Pancreas (tissue), 10 donors: ENCODE measurements at regions not wholly inside any gene's neighbourhood (a gene's known extent, or its start where the extent isn't known, plus 50 kb on each side); places are given as distances from the start of the nearest gene placed in this dataset.

Source experiments
- ATAC-seq, 4 donors: fragments of 200-7000 bp; cut with Tn5 transposase; one replicate each; pipeline versions ENCODE4 v1.8.0 to v1.9.1; 2020; ENCODE audit warnings: mild to moderate bottlenecking in 4 of 4, moderate library complexity in 4 of 4
- DNase-seq, 6 donors: peaks; one replicate each; pipeline ENCODE4 v3.0.0-alpha.2; 2020
- FAIRE-seq: peaks from 2 replicates; lab custom pipeline; 2012; peaks lifted over from hg19 to GRCh38; lab: Jason Lieb, UNC
- H3K27ac ChIP-seq, 4 donors: fragments of 200-600 bp; sonication (generic); 1 replicate in 3 of 4; 2 replicates in 1 of 4; pipeline versions ENCODE4 v1.5.0 to v1.8.0; 2020
- H3K27me3 ChIP-seq, 4 donors: fragments of 200-600 bp; one replicate each; pipeline ENCODE4 v1.8.0; 2021
- H3K36me3 ChIP-seq, 3 donors: fragments of 200-600 bp; sonication (generic) in 1 of 3; one replicate each; pipeline versions ENCODE4 v1.5.0 to v1.8.0; 2020 to 2021
- H3K4me1 ChIP-seq, 3 donors: fragments of 200-600 bp; one replicate each; pipeline ENCODE4 v1.8.0; 2021
- H3K4me3 ChIP-seq, 4 donors: fragments of 200-600 bp; sonication (generic) in 2 of 4; one replicate each; pipeline versions ENCODE4 v1.5.0 to v1.8.0; 2020 to 2021
- H3K9me3 ChIP-seq, 4 donors: fragments of 200-600 bp; one replicate each; pipeline ENCODE4 v1.8.0; 2021
- WGBS, 2 donors: extraction: QIAGEN DNeasy Blood & Tissue Kit; methylation state at CpG; one replicate each; pipeline ENCODE4 v1.1.7; 2013; 5-methylcytosine and 5-hydroxymethylcytosine counted together
- intact Hi-C, 3 donors: fragments of 100-400 bp; cut with DNase I; formaldehyde crosslinking; loops; one replicate each; pipeline versions ENCODE4 v1.11.1 to v1.14.2; 2022
- TF ChIP-seq, protein P1 (sequence below), 4 donors: fragments of 200-600 bp; sonication (generic) in 3 of 4; IDR thresholded peaks; one replicate each; pipeline versions ENCODE4 v1.5.0 to v1.8.0; 2021; ENCODE audit warnings: antibody characterized with exemption in 4 of 4
- donor health status: healthy with polysubstance abuse.
- donor health status: DM: no; HTN: no; CAD: no; lungs with moderate emphysema.
- donor health status: DM: no; HTN: no; CAD: no.
- donor health status: control.
- donor health status: control.
- donor health status: Bipolar disorder and iron deficiency.
- donor health status: DM: yes; HTN: yes; CAD: no.
- donor health status: DM: no; HTN: no; CAD: no.
- donor health status: DM: no; HTN: no; CAD: no.
- donor health status: DM: yes; HTN: yes; CAD: no.

DNA sequence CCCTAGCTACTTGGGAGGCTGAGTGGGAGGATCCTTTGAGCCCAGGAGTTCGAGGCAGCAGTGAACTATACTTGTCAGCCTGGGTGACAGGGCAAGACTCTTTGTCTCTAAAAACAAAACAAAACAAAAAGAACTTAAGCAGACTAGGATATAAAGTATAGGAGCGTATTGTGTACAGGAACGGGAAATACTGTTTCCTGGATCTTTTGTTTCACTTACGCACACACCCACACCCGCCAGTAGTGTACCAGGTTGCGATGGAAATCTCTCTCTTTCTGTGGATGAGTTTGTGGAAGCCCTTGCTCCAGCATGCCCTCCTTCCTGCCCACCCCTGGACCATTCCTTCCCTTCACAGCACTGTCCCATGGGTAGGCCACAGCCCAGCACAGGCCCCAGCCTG, 136.3 kb downstream of the RPIA start:
- Histone ChIP-seq H3K4me3 (no peak overlapping the region), H3K27me3 (no peaks in the 10 kb centered on the region), H3K9me3 (no peaks in the 10 kb centered on the region), H3K27ac (no peak overlapping the region), H3K36me3 (no peaks in the 10 kb centered on the region), H3K4me1 (peaks cover 0 to 11% (median 8%) of the 10 kb centered on the region in 3 donors)
- 83 to 85% methylated on average over 6 of the region's 6 CpGs for WGBS, 2 donors
- FAIRE-seq (no peak), ATAC-seq (no peak), DNase-seq (no peak)
- intact Hi-C loops, result no loop called here
- TF ChIP-seq, protein P1, sequence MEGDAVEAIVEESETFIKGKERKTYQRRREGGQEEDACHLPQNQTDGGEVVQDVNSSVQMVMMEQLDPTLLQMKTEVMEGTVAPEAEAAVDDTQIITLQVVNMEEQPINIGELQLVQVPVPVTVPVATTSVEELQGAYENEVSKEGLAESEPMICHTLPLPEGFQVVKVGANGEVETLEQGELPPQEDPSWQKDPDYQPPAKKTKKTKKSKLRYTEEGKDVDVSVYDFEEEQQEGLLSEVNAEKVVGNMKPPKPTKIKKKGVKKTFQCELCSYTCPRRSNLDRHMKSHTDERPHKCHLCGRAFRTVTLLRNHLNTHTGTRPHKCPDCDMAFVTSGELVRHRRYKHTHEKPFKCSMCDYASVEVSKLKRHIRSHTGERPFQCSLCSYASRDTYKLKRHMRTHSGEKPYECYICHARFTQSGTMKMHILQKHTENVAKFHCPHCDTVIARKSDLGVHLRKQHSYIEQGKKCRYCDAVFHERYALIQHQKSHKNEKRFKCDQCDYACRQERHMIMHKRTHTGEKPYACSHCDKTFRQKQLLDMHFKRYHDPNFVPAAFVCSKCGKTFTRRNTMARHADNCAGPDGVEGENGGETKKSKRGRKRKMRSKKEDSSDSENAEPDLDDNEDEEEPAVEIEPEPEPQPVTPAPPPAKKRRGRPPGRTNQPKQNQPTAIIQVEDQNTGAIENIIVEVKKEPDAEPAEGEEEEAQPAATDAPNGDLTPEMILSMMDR (IDR thresholded peaks at IDR 0.05), result no peak

DNA sequence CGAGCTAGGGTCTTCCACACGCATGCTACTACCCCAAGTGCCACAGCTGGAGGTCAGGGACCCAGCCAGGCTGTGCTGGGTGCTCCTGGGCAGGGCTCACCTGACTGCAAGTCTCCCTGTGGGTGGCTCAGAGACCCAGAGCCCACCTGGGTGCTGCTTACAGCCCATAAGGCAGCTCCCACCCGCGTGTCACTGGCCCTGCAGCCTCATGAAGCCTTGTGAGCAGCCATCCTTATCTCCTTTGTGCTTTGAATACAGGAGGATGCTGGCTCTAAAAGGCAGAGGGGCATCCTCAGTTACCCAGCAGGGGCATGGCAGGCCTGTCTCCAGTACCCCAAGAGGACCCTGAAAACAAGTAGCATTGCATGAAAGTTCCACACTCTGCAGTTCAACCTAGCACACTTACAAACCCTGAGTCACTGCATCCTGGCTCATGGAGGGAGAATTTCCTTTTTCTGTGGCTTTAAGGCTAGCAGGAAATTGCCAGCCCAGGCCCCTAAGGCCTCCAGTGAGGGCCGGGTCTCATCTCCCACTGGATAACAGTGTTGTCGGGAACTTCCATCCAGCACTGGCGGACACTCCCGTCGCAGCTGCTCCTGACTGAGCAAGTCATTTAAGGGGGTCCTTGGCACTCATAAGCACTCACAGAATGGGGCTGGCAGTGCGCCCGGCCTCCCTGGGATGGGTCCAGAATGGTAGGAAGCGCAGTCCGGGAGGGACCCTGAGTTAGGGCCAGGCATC, 137.1 kb downstream of the RPIA start:
- no peaks in the 10 kb centered on the region for H3K36me3 ChIP-seq
- no peaks in the 10 kb centered on the region for H3K27me3 ChIP-seq
- TF ChIP-seq, protein P1 (IDR thresholded peaks at IDR 0.05), result no peak
- WGBS, 2 donors, result 81 to 88% methylated on average over 11 to 13 of the region's 13 CpGs
- FAIRE-seq (no peak), DNase-seq (peak in 1 of 6 donors; percentile 61), ATAC-seq (peak in 1 of 4 donors; percentile 26)
- H3K4me3 ChIP-seq, result no peak overlapping the region
- intact Hi-C loops, result no loop called here
- H3K27ac ChIP-seq, result no peak overlapping the region
- no peaks in the 10 kb centered on the region for H3K9me3 ChIP-seq
- H3K4me1 ChIP-seq, result peaks cover 0 to 11% (median 8%) of the 10 kb centered on the region in 3 donors

DNA sequence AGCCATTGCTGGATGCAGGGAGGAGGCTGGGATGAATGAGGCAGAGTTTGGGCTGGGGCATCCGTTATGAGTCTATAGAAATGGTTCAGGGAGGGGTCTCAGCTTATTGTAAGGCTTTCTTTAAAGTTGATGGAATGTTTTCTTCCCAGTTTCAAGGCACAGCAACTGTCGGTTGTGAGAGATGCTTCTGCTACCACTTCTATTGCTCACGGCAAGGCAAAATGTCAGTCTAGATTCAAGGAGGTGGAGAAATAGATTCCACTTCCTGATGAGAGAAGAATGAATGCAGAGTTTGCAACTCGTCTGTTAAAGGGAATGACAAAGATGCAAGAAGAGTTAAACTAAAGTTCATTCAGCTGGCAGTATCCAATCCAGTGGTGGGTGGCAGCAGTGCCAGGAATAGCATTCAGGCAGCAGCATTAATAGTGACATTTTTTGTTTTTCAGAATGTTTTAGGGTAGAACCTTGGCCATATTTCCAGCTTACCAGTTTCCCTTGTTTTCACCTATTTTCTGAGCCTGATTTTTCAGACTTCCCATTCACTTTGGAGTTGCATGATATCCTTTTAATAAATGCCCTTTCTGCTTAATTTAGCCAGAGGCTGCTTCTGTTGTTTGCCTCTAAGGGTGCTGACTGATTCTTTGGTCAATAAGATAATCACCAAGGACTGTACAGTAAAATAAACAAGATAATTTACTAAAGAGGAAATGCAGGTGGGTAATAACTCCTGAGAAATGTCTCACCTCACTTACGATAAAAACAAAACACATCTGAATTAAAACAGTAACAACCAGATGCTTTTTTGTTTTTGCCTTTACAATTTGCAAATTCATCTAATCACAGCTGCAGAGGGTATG, 138.4 kb downstream of the RPIA start:
- Histone ChIP-seq H3K4me3 (no peak overlapping the region), H3K9me3 (no peaks in the 10 kb centered on the region), H3K27ac (no peak overlapping the region), H3K27me3 (no peaks in the 10 kb centered on the region), H3K36me3 (no peaks in the 10 kb centered on the region), H3K4me1 (peaks cover 0 to 11% (median 8%) of the 10 kb centered on the region in 3 donors)
- TF ChIP-seq, protein P1 (IDR thresholded peaks at IDR 0.05), result no peak
- intact Hi-C loops, result no loop called here
- DNase-seq, result no peak
- 46 to 51% methylated on average over 5 of the region's 5 CpGs for WGBS, 2 donors
- FAIRE-seq, result no peak
- ATAC-seq, result peak; percentile 40 to 53 (median 46)

DNA sequence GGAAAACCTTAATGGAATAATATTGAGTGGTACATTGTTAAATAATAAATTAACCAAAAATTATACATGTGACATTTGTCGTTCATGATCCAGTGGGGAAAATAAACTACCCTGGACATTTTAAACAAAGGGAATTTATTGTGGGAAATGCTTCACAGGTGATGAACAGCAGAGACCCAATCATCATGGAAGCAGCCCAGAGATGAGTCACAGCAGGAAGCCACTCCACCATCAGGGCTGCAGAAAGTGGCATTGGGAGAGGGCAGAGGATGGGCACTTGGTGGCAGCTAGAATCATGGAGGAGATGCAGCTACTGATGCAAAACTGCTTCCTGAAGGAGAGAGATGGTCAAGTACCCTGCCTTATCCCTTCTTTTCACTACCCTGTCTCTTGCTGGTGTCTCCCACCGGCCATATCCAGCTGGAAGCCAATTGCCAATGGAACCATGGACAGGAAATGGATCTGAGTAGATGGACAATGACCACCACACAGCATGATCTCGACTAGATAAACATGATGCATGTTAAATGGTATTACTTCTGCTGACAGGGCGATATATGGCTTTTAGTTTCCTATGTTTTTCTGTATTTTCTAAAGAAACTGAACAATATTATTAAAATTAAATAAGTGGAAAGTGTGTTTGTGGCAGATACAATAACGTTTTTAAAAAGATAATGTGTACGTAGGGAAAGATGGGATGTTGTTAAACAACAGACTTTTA, 139.8 kb downstream of the RPIA start:
- WGBS, 2 donors, result 59 to 61% methylated on average over 6 of the region's 6 CpGs
- intact Hi-C loops, result no loop called here
- FAIRE-seq, result no peak
- DNase-seq, result no peak
- Histone ChIP-seq H3K4me3 (no peak overlapping the region), H3K27ac (no peak overlapping the region), H3K4me1 (peaks cover 0 to 11% (median 8%) of the 10 kb centered on the region in 3 donors), H3K9me3 (no peaks in the 10 kb centered on the region), H3K27me3 (no peaks in the 10 kb centered on the region), H3K36me3 (no peaks in the 10 kb centered on the region)
- TF ChIP-seq, protein P1 (IDR thresholded peaks at IDR 0.05), result no peak
- peak in 2 of 4 donors; percentile 13 to 32 for ATAC-seq
